ENCODE measurements at regions not wholly inside any gene's neighbourhood (a gene's known extent, or its start where the extent isn't known, plus 50 kb on each side); places are given as distances from the start of the nearest gene placed in this dataset.
"Not testable (repeated sequence)": the region's sequence is repeated elsewhere in the genome, so short reads cannot be mapped to it uniquely, and the experiment has no call there.

GRCh38 chr1:244106837-244107493, 55.9 kb downstream of the ZBTB18 start:
- no peak for DNase-seq

GRCh38 chr1:244111027-244111426, 59.9 kb downstream of the ZBTB18 start:
- no peak for DNase-seq

GRCh38 chr1:244112041-244112440, 61.0 kb downstream of the ZBTB18 start:
- DNase-seq = peak; percentile 20

GRCh38 chr1:244112636-244113035, 61.6 kb downstream of the ZBTB18 start:
- DNase-seq = peak; percentile 97

- peak; percentile 88 for DNase-seq
These were observed 62.6 kb downstream of the ZBTB18 start for GRCh38 chr1:244113532-244114320.

- DNase-seq = no peak
These were observed 63.8 kb downstream of the ZBTB18 start for GRCh38 chr1:244114892-244115291.

GRCh38 chr1:244116946-244117345, 65.9 kb downstream of the ZBTB18 start:
- no peak for DNase-seq

GRCh38 chr1:244118109-244118761, 67.2 kb downstream of the ZBTB18 start:
- DNase-seq = no peak

GRCh38 chr1:244128591-244129383, 77.7 kb downstream of the ZBTB18 start:
- DNase-seq = no peak

- no peak for DNase-seq
These were observed 86.2 kb downstream of the ZBTB18 start for GRCh38 chr1:244137276-244137675.

GRCh38 chr1:244137725-244138124, 86.6 kb downstream of the ZBTB18 start:
- DNase-seq = peak; percentile 84

GRCh38 chr1:244138399-244138798, 87.3 kb downstream of the ZBTB18 start:
- DNase-seq = no peak

- DNase-seq = no peak
These were observed 88.6 kb downstream of the ZBTB18 start for GRCh38 chr1:244139655-244140054.

GRCh38 chr1:244140420-244140819, 89.3 kb downstream of the ZBTB18 start:
- no peak for DNase-seq

- no peak for DNase-seq
These were observed 93.0 kb downstream of the ZBTB18 start for GRCh38 chr1:244144053-244144452.

- peak; percentile 18 for DNase-seq
These were observed 99.0 kb downstream of the ZBTB18 start for GRCh38 chr1:244150071-244150470.

GRCh38 chr1:244150665-244151064, 99.6 kb downstream of the ZBTB18 start:
- DNase-seq = no peak

GRCh38 chr1:244151537-244151936, 100.5 kb downstream of the ZBTB18 start:
- DNase-seq = no peak

- DNase-seq = peak; percentile 76
These were observed 103.4 kb downstream of the ZBTB18 start for GRCh38 chr1:244154508-244154871.

- no peak for DNase-seq
These were observed 103.9 kb downstream of the ZBTB18 start for GRCh38 chr1:244154872-244155531.

- DNase-seq = no peak
These were observed 104.6 kb downstream of the ZBTB18 start for GRCh38 chr1:244155661-244156060.

- not testable (repeated sequence) for DNase-seq
These were observed 105.5 kb downstream of the ZBTB18 start for GRCh38 chr1:244156617-244157016.

Measured in fibroblast of skin of scalp (primary cell).